Heart left ventricle (tissue), 16 donors: ENCODE measurements at regions not wholly inside any gene's neighbourhood (a gene's known extent, or its start where the extent isn't known, plus 50 kb on each side); places are given as distances from the start of the nearest gene placed in this dataset.

ENCODE experiments used
- ATAC-seq, 4 donors: fragments of 200-7000 bp; cut with Tn5 transposase; one replicate each; pipeline ENCODE4 v1.9.1; 2020 to 2022; ENCODE audit warnings: moderate library complexity in 4 of 4, mild to moderate bottlenecking in 3 of 4, moderate number of reproducible peaks in 1 of 4
- DNase-seq, 5 donors: peaks; one replicate each; pipeline ENCODE4 v3.0.0-alpha.2; 2020
- H3K27ac ChIP-seq, 12 donors: fragments of 200-600 bp; sonication (generic) in 4 of 12; one replicate each; pipeline versions ENCODE4 v1.5.0 to v1.8.0; 2016 to 2022; ENCODE audit warnings: mild to moderate bottlenecking in 2 of 12
- H3K27me3 ChIP-seq, 9 donors: fragments of 200-600 bp; sonication (generic) in 2 of 9; one replicate each; pipeline versions ENCODE4 v1.5.1 to v1.8.0; 2016 to 2022; ENCODE audit warnings: mild to moderate bottlenecking in 3 of 9
- H3K36me3 ChIP-seq, 9 donors: fragments of 200-600 bp; sonication (generic) in 2 of 9; one replicate each; pipeline versions ENCODE4 v1.5.0 to v1.8.0; 2018 to 2022; ENCODE audit warnings: mild to moderate bottlenecking in 2 of 9
- H3K4me1 ChIP-seq, 12 donors: fragments of 200-600 bp; sonication (generic) in 4 of 12; one replicate each; pipeline versions ENCODE4 v1.5.0 to v1.8.0; 2016 to 2022; ENCODE audit warnings: mild to moderate bottlenecking in 3 of 12
- H3K4me3 ChIP-seq, 12 donors: fragments of 200-600 bp; sonication (generic) in 4 of 12; one replicate each; pipeline versions ENCODE4 v1.5.0 to v1.8.0; 2017 to 2022; ENCODE audit warnings: mild to moderate bottlenecking in 9 of 12, moderate library complexity in 4 of 12
- H3K9me3 ChIP-seq, 12 donors: fragments of 200-600 bp; sonication (generic) in 4 of 12; one replicate each; pipeline versions ENCODE4 v1.5.0 to v1.8.0; 2016 to 2022; ENCODE audit warnings: mild to moderate bottlenecking in 1 of 12
- POLR2A ChIP-seq, 2 donors: fragments of 450-650 bp; IDR thresholded peaks; one replicate each; pipeline ENCODE4 v1.6.1; 2017; ENCODE audit warnings: antibody characterized with exemption in 2 of 2, mild to moderate bottlenecking in 2 of 2, moderate library complexity in 2 of 2
- WGBS, 4 donors: extraction: QIAGEN DNeasy Blood & Tissue Kit in 2 of 4; methylation state at CpG; one replicate each; pipeline versions ENCODE4 v1.1.5 to v1.1.7; 2013 to 2018; 5-methylcytosine and 5-hydroxymethylcytosine counted together
- intact Hi-C, 10 donors: fragments of 100-400 bp; cut with DNase I; formaldehyde crosslinking; loops; one replicate each; pipeline versions ENCODE4 v1.11.1 to v1.14.2; 2022
- TF ChIP-seq, protein P1 (sequence below), 12 donors: fragments of 200-600 bp; sonication (generic) in 4 of 12; IDR thresholded peaks; one replicate each; pipeline versions ENCODE4 v1.5.0 to v1.8.0; 2018 to 2022; ENCODE audit warnings: antibody characterized with exemption in 12 of 12, mild to moderate bottlenecking in 5 of 12
- donor health status: ischemic (EF 13 %, LVEDD 7.1; RV severe dilation, severe dysfunction).
- donor health status: healthy with polysubstance abuse.
- donor health status: DM: no; HTN: yes; CAD: no.
- donor health status: DM: no; HTN: no; CAD: no.
- donor health status: ischemic (EF 25% LVEDD 6.9; RV normal size, moderate dysfunction).
- donor health status: ischemic (EF 25% LVEDD 5.7; RV mildly dilated, moderate dysfunction).
- donor health status: healthy.
- donor health status: DM: yes; HTN: yes; CAD: no.
- donor health status: ischemic (EF 35%, LVEDD 5.7; RV mildly dilated, moderate dysfunction).
- donor health status: nonischemic (EF 11% LVEDD 7.7; RV severe dilation, severe dysfunction).
- donor health status: DM: yes; HTN: yes; CAD: no.
- donor health status: PGD.
- donor health status: ischemic (EF 29% LVEDD 5.4; RV normal size, mild dysfunction).
- donor health status: nonischemic (EF 23%, LVEDD 6.1; RV moderate dilation, normal function).

- Histone ChIP-seq H3K9me3 (no peaks in the 10 kb centered on the region), H3K27me3 (no peaks in the 10 kb centered on the region), H3K36me3 (no peaks in the 10 kb centered on the region), H3K27ac (no peak overlapping the region), H3K4me3 (no peak overlapping the region), H3K4me1 (no peaks in the 10 kb centered on the region)
- no peak for DNase-seq
- TF ChIP-seq POLR2A (IDR thresholded peaks at IDR 0.05): no peak
- TF ChIP-seq, protein P1, sequence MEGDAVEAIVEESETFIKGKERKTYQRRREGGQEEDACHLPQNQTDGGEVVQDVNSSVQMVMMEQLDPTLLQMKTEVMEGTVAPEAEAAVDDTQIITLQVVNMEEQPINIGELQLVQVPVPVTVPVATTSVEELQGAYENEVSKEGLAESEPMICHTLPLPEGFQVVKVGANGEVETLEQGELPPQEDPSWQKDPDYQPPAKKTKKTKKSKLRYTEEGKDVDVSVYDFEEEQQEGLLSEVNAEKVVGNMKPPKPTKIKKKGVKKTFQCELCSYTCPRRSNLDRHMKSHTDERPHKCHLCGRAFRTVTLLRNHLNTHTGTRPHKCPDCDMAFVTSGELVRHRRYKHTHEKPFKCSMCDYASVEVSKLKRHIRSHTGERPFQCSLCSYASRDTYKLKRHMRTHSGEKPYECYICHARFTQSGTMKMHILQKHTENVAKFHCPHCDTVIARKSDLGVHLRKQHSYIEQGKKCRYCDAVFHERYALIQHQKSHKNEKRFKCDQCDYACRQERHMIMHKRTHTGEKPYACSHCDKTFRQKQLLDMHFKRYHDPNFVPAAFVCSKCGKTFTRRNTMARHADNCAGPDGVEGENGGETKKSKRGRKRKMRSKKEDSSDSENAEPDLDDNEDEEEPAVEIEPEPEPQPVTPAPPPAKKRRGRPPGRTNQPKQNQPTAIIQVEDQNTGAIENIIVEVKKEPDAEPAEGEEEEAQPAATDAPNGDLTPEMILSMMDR (IDR thresholded peaks at IDR 0.05): no peak
- ATAC-seq: no peak
- intact Hi-C loops: no loop called here
- 92 to 97% (median 95%) methylated on average over 9 of the region's 9 CpGs for WGBS, 4 donors
These were observed 888.4 kb upstream of the PHF14 start for GRCh38 chr7:10085231-10085630.

- no peaks in the 10 kb centered on the region for H3K9me3 ChIP-seq
- H3K27me3 ChIP-seq: no peaks in the 10 kb centered on the region
- no peaks in the 10 kb centered on the region for H3K4me1 ChIP-seq
- TF ChIP-seq, protein P1 (IDR thresholded peaks at IDR 0.05): no peak
- TF ChIP-seq POLR2A (IDR thresholded peaks at IDR 0.05): no peak
- H3K27ac ChIP-seq: no peak overlapping the region
- no peak for DNase-seq
- ATAC-seq: no peak
- no peak overlapping the region for H3K4me3 ChIP-seq
- no peaks in the 10 kb centered on the region for H3K36me3 ChIP-seq
- 73 to 77% (median 75%) methylated on average over 2 of the region's 2 CpGs for WGBS, 4 donors
- intact Hi-C loops: no loop called here
These were observed 873.1 kb upstream of the PHF14 start for GRCh38 chr7:10100572-10100971.

DNA sequence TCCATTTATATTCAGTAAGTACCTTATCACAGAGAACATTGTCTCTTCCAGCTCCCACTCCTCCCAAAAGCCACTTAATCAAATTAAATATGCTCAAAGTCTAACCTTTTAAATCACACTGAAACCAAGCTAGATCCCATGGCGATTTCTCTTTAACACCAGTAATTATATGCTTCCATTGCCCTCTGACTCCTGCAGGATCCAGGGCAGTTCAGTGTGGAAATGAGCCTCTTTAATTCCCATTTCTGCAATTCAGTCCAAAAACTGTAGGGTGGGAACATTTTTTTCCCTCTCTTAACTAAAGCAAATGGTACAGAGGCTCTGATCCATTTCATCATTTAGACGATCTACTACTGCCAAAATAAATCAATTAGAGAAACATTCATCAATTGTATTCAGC, 872.3 kb upstream of the PHF14 start:
- no peak for DNase-seq
- H3K4me3 ChIP-seq: no peak overlapping the region
- no peaks in the 10 kb centered on the region for H3K9me3 ChIP-seq
- 78 to 86% (median 84%) methylated on average over 2 of the region's 2 CpGs for WGBS, 4 donors
- no peak for TF ChIP-seq POLR2A (IDR thresholded peaks at IDR 0.05)
- TF ChIP-seq, protein P1 (IDR thresholded peaks at IDR 0.05): no peak
- no peak overlapping the region for H3K27ac ChIP-seq
- H3K27me3 ChIP-seq: no peaks in the 10 kb centered on the region
- no peak for ATAC-seq
- H3K4me1 ChIP-seq: no peaks in the 10 kb centered on the region
- intact Hi-C loops: no loop called here
- no peaks in the 10 kb centered on the region for H3K36me3 ChIP-seq

GRCh38 chr7:10104292-10104691, 869.4 kb upstream of the PHF14 start:
- H3K36me3 ChIP-seq: no peaks in the 10 kb centered on the region
- ATAC-seq (no peak), DNase-seq (no peak)
- intact Hi-C loops: no loop called here
- WGBS, 4 donors: 74 to 83% (median 76%) methylated on average over 3 of the region's 3 CpGs
- TF ChIP-seq, protein P1 (IDR thresholded peaks at IDR 0.05): no peak
- TF ChIP-seq POLR2A (IDR thresholded peaks at IDR 0.05): no peak
- H3K27ac ChIP-seq: no peak overlapping the region
- no peaks in the 10 kb centered on the region for H3K9me3 ChIP-seq
- no peaks in the 10 kb centered on the region for H3K4me1 ChIP-seq
- no peak overlapping the region for H3K4me3 ChIP-seq
- no peaks in the 10 kb centered on the region for H3K27me3 ChIP-seq
